ENCODE measurements at regions not wholly inside any gene's neighbourhood (a gene's known extent, or its start where the extent isn't known, plus 50 kb on each side); places are given as distances from the start of the nearest gene placed in this dataset.

DNA sequence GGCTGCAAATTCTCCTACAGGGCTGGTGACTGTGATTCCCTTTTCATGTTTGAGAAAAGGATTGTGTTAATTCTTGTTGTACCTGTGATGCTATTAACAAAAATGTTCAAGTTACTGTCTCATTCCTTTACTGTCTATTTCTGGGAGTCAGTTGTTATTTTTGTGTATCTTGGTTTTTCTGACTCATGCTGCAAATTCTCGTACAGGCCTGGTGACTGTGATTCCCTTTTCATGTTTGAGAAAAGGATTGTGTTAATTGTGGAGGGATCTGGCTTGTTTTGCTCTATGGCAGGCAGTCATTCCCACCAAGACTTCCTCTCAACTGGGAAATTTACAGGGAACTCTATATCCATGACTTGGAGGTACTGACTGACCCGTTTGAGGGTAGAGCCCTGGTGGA, 693.4 kb upstream of the INTU start:
- H3K4me3 ChIP-seq (ENCODE audit: low read depth, low read length): no peak overlapping the region
- TF ChIP-seq, protein P1, sequence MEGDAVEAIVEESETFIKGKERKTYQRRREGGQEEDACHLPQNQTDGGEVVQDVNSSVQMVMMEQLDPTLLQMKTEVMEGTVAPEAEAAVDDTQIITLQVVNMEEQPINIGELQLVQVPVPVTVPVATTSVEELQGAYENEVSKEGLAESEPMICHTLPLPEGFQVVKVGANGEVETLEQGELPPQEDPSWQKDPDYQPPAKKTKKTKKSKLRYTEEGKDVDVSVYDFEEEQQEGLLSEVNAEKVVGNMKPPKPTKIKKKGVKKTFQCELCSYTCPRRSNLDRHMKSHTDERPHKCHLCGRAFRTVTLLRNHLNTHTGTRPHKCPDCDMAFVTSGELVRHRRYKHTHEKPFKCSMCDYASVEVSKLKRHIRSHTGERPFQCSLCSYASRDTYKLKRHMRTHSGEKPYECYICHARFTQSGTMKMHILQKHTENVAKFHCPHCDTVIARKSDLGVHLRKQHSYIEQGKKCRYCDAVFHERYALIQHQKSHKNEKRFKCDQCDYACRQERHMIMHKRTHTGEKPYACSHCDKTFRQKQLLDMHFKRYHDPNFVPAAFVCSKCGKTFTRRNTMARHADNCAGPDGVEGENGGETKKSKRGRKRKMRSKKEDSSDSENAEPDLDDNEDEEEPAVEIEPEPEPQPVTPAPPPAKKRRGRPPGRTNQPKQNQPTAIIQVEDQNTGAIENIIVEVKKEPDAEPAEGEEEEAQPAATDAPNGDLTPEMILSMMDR (IDR thresholded peaks at IDR 0.05; ENCODE audit: borderline replicate concordance, insufficient read depth, low read depth, low read length): no peak

DNA sequence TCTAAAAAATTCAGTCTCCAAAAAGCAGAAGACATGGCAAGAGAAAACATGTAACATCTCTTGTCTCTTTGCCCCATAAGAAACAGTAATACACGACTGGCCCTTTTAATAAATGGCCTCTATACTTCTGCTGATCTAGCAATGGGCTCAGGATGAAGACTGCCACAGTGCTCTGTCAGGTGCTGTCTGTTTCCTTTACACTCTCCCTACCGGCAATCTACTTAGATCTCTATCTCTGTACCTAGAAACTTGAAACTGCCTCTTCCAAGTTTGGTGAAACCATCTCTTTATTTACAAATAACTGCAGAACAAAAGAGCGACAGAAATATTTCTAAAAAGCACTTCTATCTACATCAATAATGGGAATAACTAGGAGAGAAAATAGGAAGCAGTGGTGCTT, 685.2 kb upstream of the INTU start:
- TF ChIP-seq, protein P1 (IDR thresholded peaks at IDR 0.05; ENCODE audit: borderline replicate concordance, insufficient read depth, low read depth, low read length): no peak

DNA sequence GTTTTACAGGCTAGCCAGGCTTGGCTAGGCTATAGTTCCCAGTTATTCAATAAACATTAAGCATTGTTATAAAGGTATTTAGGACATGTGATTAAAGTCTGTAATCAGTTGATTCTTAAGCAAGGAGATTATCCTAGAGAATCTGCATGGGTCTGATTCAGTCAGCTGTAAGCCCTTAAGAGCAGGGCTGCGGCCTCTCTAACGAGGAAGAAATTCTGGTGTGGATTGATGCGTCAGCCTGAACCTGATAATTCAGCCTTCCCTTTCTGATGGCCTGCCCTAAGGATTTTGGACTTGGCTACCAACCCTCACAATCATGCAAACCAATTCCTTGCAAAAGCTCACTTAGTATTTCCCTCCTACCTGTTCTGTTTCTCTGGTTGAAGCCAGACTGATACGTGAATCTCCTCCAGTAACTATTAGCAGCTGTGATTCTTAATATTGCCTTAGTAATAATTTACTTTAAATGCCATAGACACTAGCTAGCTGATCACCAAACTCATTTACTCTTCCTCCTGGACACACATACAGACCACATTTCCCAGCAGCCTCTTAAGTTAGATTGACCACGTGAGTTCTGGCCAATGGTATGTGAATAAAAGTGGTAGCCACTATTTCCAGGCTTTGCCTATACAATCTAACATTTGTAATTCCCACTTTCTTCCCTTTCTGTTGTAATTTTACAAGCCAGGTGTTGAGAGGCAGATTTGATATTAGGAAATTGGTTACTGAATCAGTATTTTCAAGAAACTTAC, 678.0 kb upstream of the INTU start:
- H3K4me3 ChIP-seq (ENCODE audit: low read depth, low read length): no peak overlapping the region
- TF ChIP-seq, protein P1 (IDR thresholded peaks at IDR 0.05; ENCODE audit: borderline replicate concordance, insufficient read depth, low read depth, low read length): no peak

More for the DNA sequence above, 685.2 kb upstream of the INTU start:
- no peak overlapping the region for H3K4me3 ChIP-seq (ENCODE audit: low read depth, low read length)

DNA sequence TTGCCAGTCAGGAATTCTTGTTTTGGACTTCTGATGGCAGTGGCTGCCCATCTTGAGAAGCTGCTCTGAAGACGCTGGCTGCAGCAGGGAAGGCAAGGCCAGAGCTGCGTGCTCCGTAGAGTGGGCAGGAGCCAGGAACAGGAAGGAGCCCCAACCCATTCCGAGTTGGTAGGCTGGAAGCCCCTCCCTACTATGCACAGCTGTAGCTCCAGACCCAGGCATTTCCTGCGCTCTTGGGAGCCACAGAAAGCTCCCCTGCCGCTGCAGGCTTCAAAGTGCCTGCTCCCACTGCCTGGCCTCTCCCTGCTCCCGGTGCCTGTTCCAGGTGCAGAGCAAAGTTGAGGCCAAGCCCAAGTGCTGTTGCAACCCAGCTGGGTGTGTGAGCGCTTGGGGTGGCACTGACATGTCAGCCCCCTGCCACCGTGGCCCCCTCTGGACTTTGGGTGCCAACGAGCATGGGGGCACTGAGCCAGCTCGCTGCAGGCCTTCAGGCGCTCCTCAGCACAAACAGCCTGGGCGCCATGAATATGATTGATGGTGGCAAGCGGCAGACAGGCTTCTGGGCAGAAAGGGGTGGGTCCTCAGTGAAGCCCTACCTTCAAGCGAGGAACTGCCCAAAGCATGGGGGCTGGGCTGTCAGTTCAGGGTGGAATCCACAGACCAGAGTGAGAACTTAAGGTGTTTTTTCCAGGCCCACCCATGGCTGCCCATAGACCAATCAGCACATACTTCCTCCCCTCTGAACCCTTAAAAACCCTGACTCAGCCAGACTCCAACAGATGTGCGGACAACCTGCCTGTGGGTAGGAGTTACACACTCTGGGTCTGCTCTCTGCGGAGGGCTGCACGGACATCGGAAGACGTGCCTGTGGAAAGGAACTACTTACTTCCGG, 677.2 kb upstream of the INTU start:
- no peak overlapping the region for H3K4me3 ChIP-seq (ENCODE audit: low read depth, low read length)
- TF ChIP-seq, protein P1 (IDR thresholded peaks at IDR 0.05; ENCODE audit: borderline replicate concordance, insufficient read depth, low read depth, low read length): no peak

DNA sequence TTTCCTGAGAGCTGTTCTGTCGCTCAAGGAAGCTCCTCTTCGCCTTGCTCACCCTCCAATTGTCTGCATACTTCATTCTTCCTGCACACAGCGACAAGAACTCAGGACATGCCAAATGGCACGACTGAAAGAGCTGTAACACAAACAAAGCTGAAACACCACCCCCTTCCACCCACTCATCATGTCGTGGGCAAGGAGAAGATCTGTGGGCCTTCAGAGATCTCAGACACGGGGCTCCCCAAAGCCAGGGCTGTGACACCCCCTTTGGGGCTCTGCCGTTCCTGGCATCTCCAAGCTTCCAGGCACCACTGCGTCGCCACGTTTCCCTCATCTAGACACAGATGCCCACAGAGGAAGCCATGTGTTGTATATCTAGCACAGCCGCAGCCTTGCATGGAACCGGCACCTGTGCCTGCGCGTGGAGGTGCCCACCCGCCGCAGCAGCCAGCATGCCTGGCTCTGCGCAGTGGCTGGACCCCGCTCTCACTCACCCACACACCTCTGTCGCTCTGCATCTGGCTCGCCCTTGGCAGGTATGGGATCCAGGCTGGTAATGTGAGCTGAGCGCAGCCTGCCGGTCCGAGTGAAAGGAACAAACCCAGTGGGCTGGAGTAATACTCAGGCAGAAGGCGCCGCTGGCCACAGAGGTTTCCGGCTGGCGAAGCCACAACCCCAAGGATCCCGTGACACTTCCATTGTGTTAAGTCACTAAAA, 676.4 kb upstream of the INTU start:
- TF ChIP-seq, protein P1 (IDR thresholded peaks at IDR 0.05; ENCODE audit: borderline replicate concordance, insufficient read depth, low read depth, low read length): no peak
- no peak overlapping the region for H3K4me3 ChIP-seq (ENCODE audit: low read depth, low read length)

DNA sequence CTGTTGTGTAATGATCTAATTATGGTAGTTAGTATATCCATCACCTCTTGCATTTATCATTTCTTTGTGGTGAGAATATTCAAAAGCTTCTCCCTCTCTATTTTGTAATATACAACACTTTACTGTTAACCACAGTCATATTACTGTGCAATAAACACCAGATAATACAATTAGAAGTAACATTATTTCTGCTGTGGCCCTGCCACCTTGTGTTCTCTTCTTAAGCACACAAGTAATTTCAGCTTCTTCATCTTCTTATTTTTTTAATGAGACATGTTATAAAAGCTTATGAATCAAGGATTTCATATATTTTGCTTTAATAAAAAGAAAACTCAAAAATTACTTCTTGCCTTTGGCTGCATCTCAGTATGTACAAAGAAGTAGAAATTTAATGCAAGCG, 675.2 kb upstream of the INTU start:
- TF ChIP-seq, protein P1 (IDR thresholded peaks at IDR 0.05; ENCODE audit: borderline replicate concordance, insufficient read depth, low read depth, low read length): no peak

More for the DNA sequence above, 675.2 kb upstream of the INTU start:
- no peak overlapping the region for H3K4me3 ChIP-seq (ENCODE audit: low read depth, low read length)

Data from GM12875 (cell line).